Cardiac muscle cell (in vitro differentiated cells and primary cell): ENCODE measurements at regions not wholly inside any gene's neighbourhood (a gene's known extent, or its start where the extent isn't known, plus 50 kb on each side); places are given as distances from the start of the nearest gene placed in this dataset.
A peak's percentile ranks its signal among the peaks of the same experiment; 100 is the strongest.

Experiments used
- DNase-seq, 2 donors: peaks; one replicate each; pipeline versions ENCODE4 v3.0.0 to v3.0.0-alpha.2; 2010 to 2017; ENCODE audit warnings: low read depth in 1 of 2, low spot score in 1 of 2
- H3K27ac ChIP-seq: fragments of 200-600 bp; sonication (generic); 2 replicates; pipeline ENCODE4 v1.5.1; 2016
- H3K27me3 ChIP-seq: fragments of 200-600 bp; sonication (generic); 2 replicates; pipeline ENCODE4 v1.6.0; 2016; ENCODE audit warnings: control low read depth
- H3K36me3 ChIP-seq: fragments of 200-600 bp; sonication (generic); 2 replicates; pipeline ENCODE4 v1.5.1; 2016; ENCODE audit warnings: control low read depth
- H3K4me1 ChIP-seq: fragments of 200-600 bp; sonication (generic); 2 replicates; pipeline ENCODE4 v1.8.1; 2017; ENCODE audit warnings: low read depth, mild to moderate bottlenecking, mixed run types
- H3K4me3 ChIP-seq: fragments of 200-600 bp; sonication (generic); 2 replicates; pipeline ENCODE4 v1.5.1; 2016; ENCODE audit warnings: mild to moderate bottlenecking
- H3K9me3 ChIP-seq: fragments of 200-600 bp; sonication (generic); 2 replicates; pipeline ENCODE4 v1.5.1; 2017; ENCODE audit warnings: low read depth, mild to moderate bottlenecking, control low read depth
- TF ChIP-seq, protein P1 (sequence below): IDR thresholded peaks from 2 replicates; pipeline ENCODE4 v1.5.1; 2012; ENCODE audit warnings: low read depth, mild to moderate bottlenecking, low read length

GRCh38 chr10:33547976-33548375 is 213.5 kb upstream of the NRP1 start:
- TF ChIP-seq, protein P1, sequence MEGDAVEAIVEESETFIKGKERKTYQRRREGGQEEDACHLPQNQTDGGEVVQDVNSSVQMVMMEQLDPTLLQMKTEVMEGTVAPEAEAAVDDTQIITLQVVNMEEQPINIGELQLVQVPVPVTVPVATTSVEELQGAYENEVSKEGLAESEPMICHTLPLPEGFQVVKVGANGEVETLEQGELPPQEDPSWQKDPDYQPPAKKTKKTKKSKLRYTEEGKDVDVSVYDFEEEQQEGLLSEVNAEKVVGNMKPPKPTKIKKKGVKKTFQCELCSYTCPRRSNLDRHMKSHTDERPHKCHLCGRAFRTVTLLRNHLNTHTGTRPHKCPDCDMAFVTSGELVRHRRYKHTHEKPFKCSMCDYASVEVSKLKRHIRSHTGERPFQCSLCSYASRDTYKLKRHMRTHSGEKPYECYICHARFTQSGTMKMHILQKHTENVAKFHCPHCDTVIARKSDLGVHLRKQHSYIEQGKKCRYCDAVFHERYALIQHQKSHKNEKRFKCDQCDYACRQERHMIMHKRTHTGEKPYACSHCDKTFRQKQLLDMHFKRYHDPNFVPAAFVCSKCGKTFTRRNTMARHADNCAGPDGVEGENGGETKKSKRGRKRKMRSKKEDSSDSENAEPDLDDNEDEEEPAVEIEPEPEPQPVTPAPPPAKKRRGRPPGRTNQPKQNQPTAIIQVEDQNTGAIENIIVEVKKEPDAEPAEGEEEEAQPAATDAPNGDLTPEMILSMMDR, result no peak
- H3K27ac ChIP-seq, result no peak overlapping the region
- no peak for DNase-seq
- no peaks in the 10 kb centered on the region for H3K27me3 ChIP-seq
- peaks cover 4% of the 10 kb centered on the region for H3K4me1 ChIP-seq
- H3K4me3 ChIP-seq, result no peak overlapping the region
- H3K36me3 ChIP-seq, result no peaks in the 10 kb centered on the region
- H3K9me3 ChIP-seq, result no peaks in the 10 kb centered on the region

DNA sequence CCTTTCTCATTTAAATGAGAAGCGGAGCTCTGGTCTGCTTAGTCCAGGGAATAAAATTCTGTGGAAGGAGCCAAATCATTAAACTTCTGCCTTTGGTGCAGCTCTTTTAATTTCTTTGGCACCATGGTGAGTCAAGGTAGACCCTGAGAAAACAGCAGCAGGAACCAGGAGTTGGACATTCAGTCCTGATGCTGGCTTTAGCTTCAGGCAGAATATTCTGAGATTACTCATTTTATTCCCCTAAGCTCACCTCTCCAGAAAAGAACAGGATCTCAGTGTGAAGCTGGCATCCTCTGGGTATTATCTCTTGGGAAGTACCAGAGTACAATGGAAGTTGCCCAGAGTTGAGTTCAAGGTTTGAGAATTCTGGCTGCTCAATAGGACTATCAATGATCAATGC is 211.6 kb upstream of the NRP1 start:
- Histone ChIP-seq H3K9me3 (no peaks in the 10 kb centered on the region), H3K27ac (no peak overlapping the region), H3K36me3 (no peaks in the 10 kb centered on the region), H3K4me3 (no peak overlapping the region), H3K4me1 (peaks cover 4% of the 10 kb centered on the region), H3K27me3 (no peaks in the 10 kb centered on the region)
- no peak for DNase-seq
- TF ChIP-seq, protein P1, result no peak

DNA sequence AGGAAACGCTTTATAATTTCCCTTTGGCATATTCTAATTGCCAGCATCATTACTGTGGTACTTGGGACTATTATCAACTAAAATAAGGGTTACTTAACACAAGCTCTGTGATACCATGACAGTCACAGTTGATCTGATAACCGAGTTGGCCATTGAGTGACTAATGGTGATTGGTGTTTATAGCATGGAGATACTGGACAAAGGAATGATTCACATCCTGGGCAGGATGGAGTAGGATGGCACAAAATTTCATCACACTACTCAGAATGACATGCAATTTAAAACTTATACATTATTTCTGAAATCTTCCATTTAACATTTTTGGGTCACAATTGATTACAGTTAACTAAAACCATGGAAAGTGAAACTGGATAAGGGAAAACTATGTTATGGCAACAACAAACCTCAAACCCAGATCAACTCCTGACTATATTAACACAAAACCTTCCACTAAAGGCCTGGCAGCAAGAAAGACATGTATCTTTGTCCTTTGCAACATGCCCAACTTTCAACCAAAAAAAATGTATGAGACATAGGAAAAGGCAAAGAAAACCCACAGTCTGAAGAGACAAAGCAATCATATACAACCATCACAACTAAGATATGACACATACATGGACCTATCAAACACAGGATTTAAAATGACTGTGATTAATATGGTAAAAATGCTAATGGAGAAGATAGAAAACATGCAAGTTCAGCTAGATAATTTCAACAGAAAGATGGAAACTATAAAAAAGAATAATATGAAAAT is 208.5 kb upstream of the NRP1 start:
- TF ChIP-seq, protein P1, result no peak
- peak in 1 of 2 donors; percentile 19 for DNase-seq

GRCh38 chr10:33539116-33539515 is 204.6 kb upstream of the NRP1 start:
- Histone ChIP-seq H3K9me3 (no peaks in the 10 kb centered on the region), H3K27ac (no peak overlapping the region), H3K4me1 (no peaks in the 10 kb centered on the region), H3K36me3 (no peaks in the 10 kb centered on the region), H3K27me3 (no peaks in the 10 kb centered on the region), H3K4me3 (no peak overlapping the region)
- TF ChIP-seq, protein P1, result no peak
- DNase-seq, result no peak

More for the DNA sequence above, 208.5 kb upstream of the NRP1 start:
- H3K4me3 ChIP-seq, result no peak overlapping the region
- no peaks in the 10 kb centered on the region for H3K27me3 ChIP-seq
- no peaks in the 10 kb centered on the region for H3K9me3 ChIP-seq
- H3K4me1 ChIP-seq, result no peaks in the 10 kb centered on the region
- H3K27ac ChIP-seq, result no peak overlapping the region
- H3K36me3 ChIP-seq, result no peaks in the 10 kb centered on the region

GRCh38 chr10:33537066-33537465 is 202.6 kb upstream of the NRP1 start:
- Histone ChIP-seq H3K4me3 (no peak overlapping the region), H3K27ac (no peak overlapping the region), H3K9me3 (no peaks in the 10 kb centered on the region), H3K36me3 (no peaks in the 10 kb centered on the region), H3K4me1 (no peaks in the 10 kb centered on the region), H3K27me3 (no peaks in the 10 kb centered on the region)
- DNase-seq, result no peak
- TF ChIP-seq, protein P1, result no peak
